ENCODE measurements at regions not wholly inside any gene's neighbourhood (a gene's known extent, or its start where the extent isn't known, plus 50 kb on each side); places are given as distances from the start of the nearest gene placed in this dataset.

DNA sequence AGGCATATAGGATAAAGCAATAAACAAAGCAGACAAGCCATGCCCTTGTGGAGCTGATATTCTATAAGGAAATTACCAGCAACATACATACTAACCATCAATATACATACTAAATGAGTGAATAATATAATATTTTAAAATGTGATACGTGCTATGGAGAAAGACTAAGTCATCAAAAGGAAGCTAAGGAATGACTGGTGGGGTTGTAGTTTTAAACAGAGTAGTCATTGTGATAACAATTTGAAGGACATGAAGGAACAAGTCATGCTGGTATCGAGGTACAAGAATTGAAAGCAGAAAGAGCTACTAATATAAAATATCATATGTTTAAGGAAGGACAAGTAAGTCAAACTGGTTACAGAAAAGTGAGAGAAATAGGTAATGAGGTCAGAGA is 894.9 kb upstream of the PCDH9 start:
- no peak overlapping the region for H3K9ac ChIP-seq
- H3K4me3 Mint-ChIP-seq = no peak overlapping the region
- no peaks in the 10 kb centered on the region for H3K27me3 ChIP-seq
- no peaks in the 10 kb centered on the region for H3K36me3 Mint-ChIP-seq
- DNase-seq (ENCODE audit: low spot score) = no peak
- no peak overlapping the region for H2AFZ ChIP-seq (replicated peaks)
- no peak overlapping the region for H3K27ac ChIP-seq
- H3K27me3 Mint-ChIP-seq (ENCODE audit: insufficient read depth, low read depth) = no peaks in the 10 kb centered on the region
- no peak overlapping the region for H3K4me2 ChIP-seq
- no peaks in the 10 kb centered on the region for H3K79me2 ChIP-seq (ENCODE audit: low read depth)
- TF ChIP-seq EZH2phosphoT487 (IDR thresholded peaks at IDR 0.05) (no peak), EZH2 (IDR thresholded peaks at IDR 0.05) (no peak)
- TF ChIP-seq, protein P1, sequence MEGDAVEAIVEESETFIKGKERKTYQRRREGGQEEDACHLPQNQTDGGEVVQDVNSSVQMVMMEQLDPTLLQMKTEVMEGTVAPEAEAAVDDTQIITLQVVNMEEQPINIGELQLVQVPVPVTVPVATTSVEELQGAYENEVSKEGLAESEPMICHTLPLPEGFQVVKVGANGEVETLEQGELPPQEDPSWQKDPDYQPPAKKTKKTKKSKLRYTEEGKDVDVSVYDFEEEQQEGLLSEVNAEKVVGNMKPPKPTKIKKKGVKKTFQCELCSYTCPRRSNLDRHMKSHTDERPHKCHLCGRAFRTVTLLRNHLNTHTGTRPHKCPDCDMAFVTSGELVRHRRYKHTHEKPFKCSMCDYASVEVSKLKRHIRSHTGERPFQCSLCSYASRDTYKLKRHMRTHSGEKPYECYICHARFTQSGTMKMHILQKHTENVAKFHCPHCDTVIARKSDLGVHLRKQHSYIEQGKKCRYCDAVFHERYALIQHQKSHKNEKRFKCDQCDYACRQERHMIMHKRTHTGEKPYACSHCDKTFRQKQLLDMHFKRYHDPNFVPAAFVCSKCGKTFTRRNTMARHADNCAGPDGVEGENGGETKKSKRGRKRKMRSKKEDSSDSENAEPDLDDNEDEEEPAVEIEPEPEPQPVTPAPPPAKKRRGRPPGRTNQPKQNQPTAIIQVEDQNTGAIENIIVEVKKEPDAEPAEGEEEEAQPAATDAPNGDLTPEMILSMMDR (IDR thresholded peaks at IDR 0.05) = no peak
- H3K27ac Mint-ChIP-seq = no peak overlapping the region
- H3K4me1 ChIP-seq = no peaks in the 10 kb centered on the region
- no peak overlapping the region for H3K4me3 ChIP-seq
- H3K9me3 ChIP-seq (ENCODE audit: low read depth) = no peaks in the 10 kb centered on the region
- H3K4me1 Mint-ChIP-seq = no peaks in the 10 kb centered on the region
- H3K36me3 ChIP-seq = no peaks in the 10 kb centered on the region
- H4K20me1 ChIP-seq (ENCODE audit: low read depth) = no peaks in the 10 kb centered on the region
- no peaks in the 10 kb centered on the region for H3F3A ChIP-seq (ENCODE audit: low read depth)
- peaks cover 1% of the 10 kb centered on the region for H3K9me3 Mint-ChIP-seq

DNA sequence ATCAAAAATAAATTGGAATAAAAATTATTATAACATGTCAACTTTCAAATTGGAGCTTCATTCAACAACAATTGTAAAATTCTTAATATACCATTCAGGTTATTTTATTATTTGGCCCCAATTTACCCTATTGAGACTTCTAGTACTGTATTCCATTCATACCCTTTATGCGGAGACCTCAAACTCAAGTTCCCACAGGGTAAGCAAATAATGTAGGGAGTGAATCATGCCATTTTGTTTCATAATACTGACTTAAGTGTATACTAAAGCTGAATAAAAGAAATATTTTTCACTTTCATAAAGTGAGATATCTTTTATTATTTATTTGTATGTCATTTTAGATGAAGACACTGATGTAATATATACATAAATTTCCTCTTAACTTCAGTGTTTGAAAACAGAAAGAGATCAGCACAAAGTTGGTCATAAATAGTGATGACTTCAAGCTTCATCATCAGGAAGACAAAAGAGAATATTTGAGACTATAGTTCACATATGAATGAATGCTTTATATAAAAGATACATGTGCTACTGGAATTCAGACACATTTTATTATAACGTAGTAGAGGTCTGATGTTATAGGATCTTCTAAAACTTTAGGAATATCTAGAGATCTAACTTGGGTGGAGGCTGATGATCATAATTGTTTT is 894.4 kb upstream of the PCDH9 start:
- Histone ChIP-seq H3K4me2 (no peak overlapping the region), H3K27me3 (no peaks in the 10 kb centered on the region), H3K4me3 (no peak overlapping the region), H3K79me2 (ENCODE audit: low read depth) (no peaks in the 10 kb centered on the region), H4K20me1 (ENCODE audit: low read depth) (no peaks in the 10 kb centered on the region), H2AFZ (replicated peaks) (no peak overlapping the region), H3K36me3 (no peaks in the 10 kb centered on the region), H3K9me3 (ENCODE audit: low read depth) (no peaks in the 10 kb centered on the region), H3K9ac (no peak overlapping the region), H3K27ac (no peak overlapping the region), H3F3A (ENCODE audit: low read depth) (no peaks in the 10 kb centered on the region), H3K4me1 (no peaks in the 10 kb centered on the region)
- Mint-ChIP-seq H3K36me3 (no peaks in the 10 kb centered on the region), H3K9me3 (peaks cover 1% of the 10 kb centered on the region), H3K4me1 (no peaks in the 10 kb centered on the region), H3K27ac (no peak overlapping the region), H3K27me3 (ENCODE audit: insufficient read depth, low read depth) (no peaks in the 10 kb centered on the region), H3K4me3 (no peak overlapping the region)
- no peak for DNase-seq (ENCODE audit: low spot score)
- TF ChIP-seq, protein P1 (IDR thresholded peaks at IDR 0.05) = no peak
- TF ChIP-seq EZH2phosphoT487 (IDR thresholded peaks at IDR 0.05) = no peak

DNA sequence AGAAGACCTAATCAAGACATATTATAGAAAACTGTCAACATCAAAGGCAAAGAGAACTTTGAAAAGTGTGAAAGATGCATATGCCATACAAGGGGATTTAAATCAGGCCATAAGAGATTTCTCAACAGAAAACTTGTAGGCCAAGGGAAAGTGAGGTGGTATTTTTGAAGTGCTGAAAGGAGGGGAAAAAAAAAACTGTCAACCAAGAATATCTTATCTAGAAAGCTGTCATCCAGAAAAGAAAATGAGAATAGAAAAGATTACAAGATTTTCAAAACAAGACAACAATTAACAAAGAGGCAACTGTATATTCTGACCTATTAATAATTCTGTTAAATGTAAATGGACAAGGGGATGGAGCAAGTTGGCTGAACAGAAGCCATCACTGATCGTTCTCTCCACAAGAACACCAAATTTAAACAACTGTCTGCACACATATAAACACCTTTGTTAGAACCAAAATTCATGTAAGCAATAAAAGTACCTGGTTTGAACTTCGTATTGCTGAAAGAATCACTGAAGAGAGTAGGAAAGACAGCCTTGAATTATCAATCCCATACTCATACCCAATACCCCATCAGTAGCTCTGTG is 880.1 kb upstream of the PCDH9 start:
- H3K4me3 Mint-ChIP-seq = no peak overlapping the region
- H3K27ac Mint-ChIP-seq = no peak overlapping the region
- H3K36me3 Mint-ChIP-seq = no peaks in the 10 kb centered on the region

More for the DNA sequence above, 880.1 kb upstream of the PCDH9 start:
- Histone ChIP-seq H4K20me1 (ENCODE audit: low read depth) (no peaks in the 10 kb centered on the region), H3K4me1 (no peaks in the 10 kb centered on the region), H3K36me3 (no peaks in the 10 kb centered on the region), H3K27me3 (no peaks in the 10 kb centered on the region), H3K27ac (no peak overlapping the region), H2AFZ (replicated peaks) (no peak overlapping the region), H3K9me3 (ENCODE audit: low read depth) (no peaks in the 10 kb centered on the region), H3F3A (ENCODE audit: low read depth) (no peaks in the 10 kb centered on the region), H3K79me2 (ENCODE audit: low read depth) (no peaks in the 10 kb centered on the region), H3K9ac (no peak overlapping the region), H3K4me2 (no peak overlapping the region), H3K4me3 (no peak overlapping the region)
- TF ChIP-seq, protein P1 (IDR thresholded peaks at IDR 0.05) = no peak
- TF ChIP-seq EZH2 (IDR thresholded peaks at IDR 0.05) = no peak
- TF ChIP-seq EZH2phosphoT487 (IDR thresholded peaks at IDR 0.05) = no peak
- Mint-ChIP-seq H3K9me3 (peaks cover 23% of the 10 kb centered on the region), H3K27me3 (ENCODE audit: insufficient read depth, low read depth) (peaks cover 2% of the 10 kb centered on the region), H3K4me1 (no peaks in the 10 kb centered on the region)
- no peak for DNase-seq (ENCODE audit: low spot score)

All from neural progenitor cell (in vitro differentiated cells).